Activated CD4-positive, alpha-beta T cell treated with anti-CD3 and anti-CD28 coated beads, Interleukin-2, amount 10 ng/mL, durations not matched to agents 24 days and 14 days (primary cell): ENCODE measurements at regions not wholly inside any gene's neighbourhood (a gene's known extent, or its start where the extent isn't known, plus 50 kb on each side); places are given as distances from the start of the nearest gene placed in this dataset.

Experiments
- DNase-seq: peaks from one replicate; pipeline ENCODE4 v3.0.0; 2022
- H3K27ac Mint-ChIP-seq: one replicate; pipeline ENCODE4 v1.8.0; 2022; ENCODE audit warnings: mild to moderate bottlenecking, mixed read lengths
- H3K27me3 Mint-ChIP-seq: one replicate; pipeline ENCODE4 v1.8.0; 2022; ENCODE audit warnings: mixed read lengths
- H3K36me3 Mint-ChIP-seq: one replicate; pipeline ENCODE4 v1.8.0; 2022; ENCODE audit warnings: low read depth, mild to moderate bottlenecking, mixed read lengths
- H3K4me1 Mint-ChIP-seq: one replicate; pipeline ENCODE4 v1.8.0; 2021; ENCODE audit warnings: mixed read lengths
- H3K4me3 Mint-ChIP-seq: one replicate; pipeline ENCODE4 v1.8.0; 2022; ENCODE audit warnings: mild to moderate bottlenecking, moderate library complexity, mixed read lengths
- H3K9me3 Mint-ChIP-seq: one replicate; pipeline ENCODE4 v1.8.0; 2021; ENCODE audit warnings: mixed read lengths
- intact Hi-C: fragments of 100-400 bp; cut with micrococcal nuclease; formaldehyde crosslinking; loops from one replicate; pipeline ENCODE4 v1.15.1; 2023

DNA sequence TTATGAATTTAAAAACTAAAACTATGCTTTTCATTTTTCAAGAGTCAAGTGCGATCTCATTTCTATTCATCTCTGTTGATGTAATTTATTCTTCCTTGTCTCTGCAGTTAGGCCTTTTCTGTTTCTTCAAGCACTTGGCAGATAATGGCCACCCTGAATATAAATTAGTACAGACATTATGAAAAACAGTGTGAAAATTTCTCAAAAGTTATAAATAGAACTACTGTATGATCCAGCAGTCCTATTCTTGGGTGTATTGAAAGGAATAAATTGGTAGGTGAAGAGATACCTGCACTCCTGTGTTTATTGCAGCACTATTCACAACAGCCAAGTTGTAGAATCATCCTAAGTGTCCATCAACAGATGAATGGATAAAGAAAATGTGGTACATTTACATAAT, 248.3 kb downstream of the DOK5 start:
- H3K4me1 Mint-ChIP-seq = no peaks in the 10 kb centered on the region
- DNase-seq = no peak
- no peaks in the 10 kb centered on the region for H3K36me3 Mint-ChIP-seq
- H3K9me3 Mint-ChIP-seq = no peaks in the 10 kb centered on the region
- H3K27ac Mint-ChIP-seq = no peak overlapping the region
- no peaks in the 10 kb centered on the region for H3K27me3 Mint-ChIP-seq
- intact Hi-C loops = no loop called here
- H3K4me3 Mint-ChIP-seq = no peak overlapping the region

- no peaks in the 10 kb centered on the region for H3K36me3 Mint-ChIP-seq
- DNase-seq = no peak
- no peaks in the 10 kb centered on the region for H3K4me1 Mint-ChIP-seq
- H3K27ac Mint-ChIP-seq = no peak overlapping the region
- H3K9me3 Mint-ChIP-seq = no peaks in the 10 kb centered on the region
- intact Hi-C loops = no loop called here
- H3K4me3 Mint-ChIP-seq = no peak overlapping the region
- no peaks in the 10 kb centered on the region for H3K27me3 Mint-ChIP-seq
Observed at GRCh38 chr20:54717983-54718382, 242.6 kb downstream of the DOK5 start.

GRCh38 chr20:54716790-54717189, 241.4 kb downstream of the DOK5 start:
- Mint-ChIP-seq H3K9me3 (no peaks in the 10 kb centered on the region), H3K27me3 (no peaks in the 10 kb centered on the region), H3K36me3 (no peaks in the 10 kb centered on the region), H3K4me1 (no peaks in the 10 kb centered on the region), H3K27ac (no peak overlapping the region), H3K4me3 (no peak overlapping the region)
- no peak for DNase-seq
- intact Hi-C loops = no loop called here

GRCh38 chr20:54716174-54716747, 240.9 kb downstream of the DOK5 start:
- no peak overlapping the region for H3K4me3 Mint-ChIP-seq
- intact Hi-C loops = no loop called here
- DNase-seq = no peak
- no peaks in the 10 kb centered on the region for H3K27me3 Mint-ChIP-seq
- H3K9me3 Mint-ChIP-seq = no peaks in the 10 kb centered on the region
- no peaks in the 10 kb centered on the region for H3K4me1 Mint-ChIP-seq
- H3K36me3 Mint-ChIP-seq = no peaks in the 10 kb centered on the region
- no peak overlapping the region for H3K27ac Mint-ChIP-seq

GRCh38 chr20:54714817-54715216, 239.4 kb downstream of the DOK5 start:
- Mint-ChIP-seq H3K4me1 (no peaks in the 10 kb centered on the region), H3K27ac (no peak overlapping the region), H3K27me3 (no peaks in the 10 kb centered on the region), H3K9me3 (no peaks in the 10 kb centered on the region), H3K4me3 (no peak overlapping the region), H3K36me3 (no peaks in the 10 kb centered on the region)
- no peak for DNase-seq
- intact Hi-C loops = no loop called here

- no peaks in the 10 kb centered on the region for H3K4me1 Mint-ChIP-seq
- H3K9me3 Mint-ChIP-seq = no peaks in the 10 kb centered on the region
- no peaks in the 10 kb centered on the region for H3K27me3 Mint-ChIP-seq
- intact Hi-C loops = no loop called here
- H3K36me3 Mint-ChIP-seq = no peaks in the 10 kb centered on the region
- DNase-seq = no peak
- H3K4me3 Mint-ChIP-seq = no peak overlapping the region
- H3K27ac Mint-ChIP-seq = no peak overlapping the region
Observed at GRCh38 chr20:54713727-54714126, 238.3 kb downstream of the DOK5 start.

DNA sequence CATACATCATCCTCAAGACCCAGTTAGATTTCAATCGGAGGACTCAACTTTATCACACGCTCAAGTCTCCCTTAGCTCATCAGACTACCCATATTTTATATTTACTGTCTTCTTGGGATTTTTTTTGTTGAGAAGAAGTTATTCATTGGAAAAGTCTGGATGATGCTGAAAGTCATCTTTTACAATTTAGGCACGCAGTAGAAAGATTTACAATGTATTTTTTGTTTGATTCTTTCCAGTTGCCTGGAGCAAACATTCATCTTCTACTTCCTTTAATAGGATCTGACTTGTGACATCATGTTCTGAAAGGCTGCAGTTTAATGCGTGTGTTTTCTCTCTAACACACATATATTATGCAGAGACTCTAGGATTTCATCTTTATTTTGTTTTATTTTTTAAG, 235.7 kb downstream of the DOK5 start:
- Mint-ChIP-seq H3K27me3 (no peaks in the 10 kb centered on the region), H3K36me3 (no peaks in the 10 kb centered on the region), H3K4me3 (no peak overlapping the region), H3K4me1 (no peaks in the 10 kb centered on the region), H3K27ac (no peak overlapping the region), H3K9me3 (no peaks in the 10 kb centered on the region)
- DNase-seq = no peak
- intact Hi-C loops = no loop called here

- no peaks in the 10 kb centered on the region for H3K4me1 Mint-ChIP-seq
- no peaks in the 10 kb centered on the region for H3K36me3 Mint-ChIP-seq
- intact Hi-C loops = no loop called here
Observed at GRCh38 chr20:54710341-54710740, 234.9 kb downstream of the DOK5 start.

DNA sequence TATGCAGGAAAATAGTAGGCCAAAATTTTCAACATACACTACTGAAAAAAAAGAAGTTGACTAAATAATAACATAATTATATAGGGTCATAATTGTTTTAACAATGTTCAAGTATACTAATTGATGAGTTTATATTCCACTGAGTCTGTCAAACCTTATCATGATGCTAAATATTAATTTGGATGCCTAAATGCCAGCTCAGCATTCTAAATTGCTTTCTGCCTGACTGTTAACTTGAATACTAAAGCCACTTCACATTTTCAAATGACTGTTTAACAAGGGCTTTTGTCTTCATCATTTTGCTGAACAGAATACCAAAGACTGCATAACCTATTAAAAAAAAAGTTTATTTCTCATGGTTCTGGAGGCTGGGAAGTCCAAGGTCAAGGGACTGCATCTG, 232.8 kb downstream of the DOK5 start:
- Mint-ChIP-seq H3K36me3 (no peaks in the 10 kb centered on the region), H3K27ac (no peak overlapping the region), H3K4me1 (no peaks in the 10 kb centered on the region), H3K4me3 (no peak overlapping the region), H3K9me3 (no peaks in the 10 kb centered on the region), H3K27me3 (no peaks in the 10 kb centered on the region)
- intact Hi-C loops = no loop called here
- DNase-seq = no peak

More at GRCh38 chr20:54710341-54710740, 234.9 kb downstream of the DOK5 start:
- Mint-ChIP-seq H3K4me3 (no peak overlapping the region), H3K27ac (no peak overlapping the region), H3K27me3 (no peaks in the 10 kb centered on the region), H3K9me3 (no peaks in the 10 kb centered on the region)
- no peak for DNase-seq

GRCh38 chr20:54707801-54708200, 232.4 kb downstream of the DOK5 start:
- Mint-ChIP-seq H3K9me3 (no peaks in the 10 kb centered on the region), H3K4me3 (no peak overlapping the region), H3K27me3 (no peaks in the 10 kb centered on the region), H3K36me3 (no peaks in the 10 kb centered on the region), H3K4me1 (no peaks in the 10 kb centered on the region), H3K27ac (no peak overlapping the region)
- intact Hi-C loops = no loop called here
- DNase-seq = no peak

DNA sequence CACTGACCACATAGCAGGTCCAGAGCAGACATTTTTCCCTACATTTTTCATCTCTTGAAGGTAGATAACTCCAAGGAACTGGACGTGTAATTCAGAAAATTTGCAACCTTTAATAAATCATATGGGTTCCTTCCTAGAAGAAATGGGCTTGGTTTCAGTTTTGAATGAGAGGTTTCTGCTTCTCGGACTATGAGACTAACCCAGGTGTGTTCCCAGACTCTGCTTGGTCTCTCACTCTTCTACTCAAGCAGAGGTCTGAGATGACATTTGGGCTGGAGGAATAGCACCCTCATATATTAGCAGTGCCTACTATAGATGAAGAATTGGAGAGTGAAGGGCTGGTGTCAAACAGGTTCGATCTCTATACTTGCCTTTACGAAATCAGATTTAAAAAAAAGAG, 231.2 kb downstream of the DOK5 start:
- no peaks in the 10 kb centered on the region for H3K27me3 Mint-ChIP-seq
- H3K4me1 Mint-ChIP-seq = no peaks in the 10 kb centered on the region
- H3K4me3 Mint-ChIP-seq = no peak overlapping the region
- intact Hi-C loops = no loop called here
- no peak overlapping the region for H3K27ac Mint-ChIP-seq
- H3K36me3 Mint-ChIP-seq = no peaks in the 10 kb centered on the region
- DNase-seq = no peak
- no peaks in the 10 kb centered on the region for H3K9me3 Mint-ChIP-seq

DNA sequence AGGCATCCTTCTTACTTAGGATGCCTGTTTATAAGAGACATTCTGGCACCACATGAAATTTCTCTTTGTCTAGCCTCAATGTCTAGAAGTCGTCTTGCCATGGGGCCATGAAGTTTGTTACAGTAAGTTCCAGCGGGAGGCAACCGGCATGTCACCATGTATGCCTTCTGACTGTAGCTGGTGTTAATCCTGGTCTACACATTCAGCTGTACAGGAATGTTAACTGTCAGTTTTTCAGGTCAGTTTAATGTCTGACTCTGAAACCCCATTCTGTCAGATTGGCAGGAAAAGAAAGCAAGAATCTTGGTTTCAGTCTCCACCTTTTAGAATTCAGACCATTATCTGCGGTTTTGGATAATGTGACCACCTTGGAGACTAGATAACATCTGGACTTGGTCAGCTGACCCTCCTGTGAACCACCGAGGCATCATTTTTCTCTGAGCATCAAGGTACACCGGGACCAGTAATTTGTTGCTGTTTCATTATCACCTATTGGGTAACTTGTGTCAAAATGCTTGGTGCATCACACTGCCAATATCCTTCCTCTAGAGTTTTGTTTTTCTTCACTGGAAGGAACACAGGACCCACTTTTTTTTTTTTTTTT, 228.7 kb downstream of the DOK5 start:
- no peaks in the 10 kb centered on the region for H3K9me3 Mint-ChIP-seq
- peaks cover 2% of the 10 kb centered on the region for H3K27me3 Mint-ChIP-seq
- intact Hi-C loops = no loop called here
- DNase-seq = no peak
- no peak overlapping the region for H3K27ac Mint-ChIP-seq
- no peaks in the 10 kb centered on the region for H3K36me3 Mint-ChIP-seq
- H3K4me1 Mint-ChIP-seq = no peaks in the 10 kb centered on the region
- H3K4me3 Mint-ChIP-seq = no peak overlapping the region
